Suppressor macrophage treated with lipopolysaccharide for 1 hour (primary cell): ENCODE measurements at regions not wholly inside any gene's neighbourhood (a gene's known extent, or its start where the extent isn't known, plus 50 kb on each side); places are given as distances from the start of the nearest gene placed in this dataset.

Source experiments
- DNase-seq, 3 donors: peaks; one replicate each; pipeline ENCODE4 v3.0.0-alpha.2; 2020 to 2022

GRCh38 chr21:40990366-40990765, 143.4 kb upstream of the DSCAM start:
- no peak for DNase-seq

GRCh38 chr21:40997831-40998230, 150.9 kb upstream of the DSCAM start:
- DNase-seq = no peak

- no peak for DNase-seq
Observed at GRCh38 chr21:41000838-41001237, 153.9 kb upstream of the DSCAM start.

- no peak for DNase-seq
Observed at GRCh38 chr21:41006636-41007035, 159.7 kb upstream of the DSCAM start.

- no peak for DNase-seq
Observed at GRCh38 chr21:41008351-41008750, 159.6 kb upstream of the BACE2 start.

GRCh38 chr21:41008974-41009373, 159.0 kb upstream of the BACE2 start:
- peak in 2 of 3 donors; percentile 11 to 29 for DNase-seq

- DNase-seq = no peak
Observed at GRCh38 chr21:41009398-41010100, 158.4 kb upstream of the BACE2 start.

- no peak for DNase-seq
Observed at GRCh38 chr21:41010101-41010435, 157.9 kb upstream of the BACE2 start.

- DNase-seq = no peak
Observed at GRCh38 chr21:41011098-41011731, 156.7 kb upstream of the BACE2 start.

- DNase-seq = no peak
Observed at GRCh38 chr21:41011951-41012366, 156.0 kb upstream of the BACE2 start.

- no peak for DNase-seq
Observed at GRCh38 chr21:41012425-41012824, 155.5 kb upstream of the BACE2 start.

- DNase-seq = no peak
Observed at GRCh38 chr21:41016472-41016871, 151.5 kb upstream of the BACE2 start.

- no peak for DNase-seq
Observed at GRCh38 chr21:41018431-41018830, 149.5 kb upstream of the BACE2 start.

- no peak for DNase-seq
Observed at GRCh38 chr21:41023936-41024335, 144.0 kb upstream of the BACE2 start.

GRCh38 chr21:41024341-41024740, 143.6 kb upstream of the BACE2 start:
- no peak for DNase-seq

- DNase-seq = no peak
Observed at GRCh38 chr21:41024746-41025254, 143.2 kb upstream of the BACE2 start.

GRCh38 chr21:41029571-41029970, 138.4 kb upstream of the BACE2 start:
- DNase-seq = no peak

- DNase-seq = no peak
Observed at GRCh38 chr21:41031701-41032220, 136.2 kb upstream of the BACE2 start.

- DNase-seq = no peak
Observed at GRCh38 chr21:41032541-41032940, 135.4 kb upstream of the BACE2 start.

GRCh38 chr21:41037212-41037611, 130.7 kb upstream of the BACE2 start:
- no peak for DNase-seq

- no peak for DNase-seq
Observed at GRCh38 chr21:41037936-41038335, 130.0 kb upstream of the BACE2 start.

- peak; percentile 24 to 38 (median 27) for DNase-seq
Observed at GRCh38 chr21:41043014-41043413, 124.9 kb upstream of the BACE2 start.

- peak in 1 of 3 donors; percentile 7 for DNase-seq
Observed at GRCh38 chr21:41045534-41046268, 122.3 kb upstream of the BACE2 start.

- no peak for DNase-seq
Observed at GRCh38 chr21:41048145-41048544, 119.8 kb upstream of the BACE2 start.
